Hepatocyte (in vitro differentiated cells): ENCODE measurements at regions not wholly inside any gene's neighbourhood (a gene's known extent, or its start where the extent isn't known, plus 50 kb on each side); places are given as distances from the start of the nearest gene placed in this dataset.

Experiments
- DNase-seq: peaks from one replicate; pipeline ENCODE4 v3.0.0-alpha.2; 2016; ENCODE audit warnings: low spot score
- H2AFZ ChIP-seq: fragments of 200-600 bp; sonication (generic); 2 replicates; pipeline ENCODE4 v1.6.0; 2016; ENCODE audit warnings: antibody characterized with exemption, mild to moderate bottlenecking
- H3K27ac ChIP-seq: fragments of 200-600 bp; sonication (generic); 2 replicates; pipeline ENCODE4 v1.5.1; 2016; ENCODE audit warnings: mild to moderate bottlenecking
- H3K27me3 ChIP-seq: fragments of 200-600 bp; sonication (generic); 2 replicates; pipeline ENCODE4 v1.6.1; 2016
- H3K36me3 ChIP-seq: fragments of 200-600 bp; sonication (generic); replicated peaks from 2 replicates; pipeline ENCODE4 v1.5.1; 2016; ENCODE audit warnings: low read depth; ENCODE audit not compliant: insufficient read depth
- H3K4me1 ChIP-seq: fragments of 200-600 bp; sonication (generic); 2 replicates; pipeline ENCODE4 v1.5.1; 2016; ENCODE audit warnings: mild to moderate bottlenecking, moderate library complexity; ENCODE audit not compliant: insufficient read depth
- H3K4me2 ChIP-seq: fragments of 200-600 bp; sonication (generic); 2 replicates; pipeline ENCODE4 v1.6.0; 2016
- H3K4me3 ChIP-seq: fragments of 200-600 bp; sonication (generic); 2 replicates; pipeline ENCODE4 v1.5.1; 2016; ENCODE audit warnings: mild to moderate bottlenecking
- H3K79me2 ChIP-seq: fragments of 200-600 bp; sonication (generic); 2 replicates; pipeline ENCODE4 v1.6.0; 2017; ENCODE audit warnings: mild to moderate bottlenecking
- H3K9me2 ChIP-seq: fragments of 200-600 bp; sonication (generic); replicated peaks from 2 replicates; pipeline ENCODE4 v1.6.0; 2017; ENCODE audit warnings: mild to moderate bottlenecking; ENCODE audit not compliant: insufficient read depth
- H3K9me3 ChIP-seq: fragments of 200-600 bp; sonication (generic); 2 replicates; pipeline ENCODE4 v1.5.1; 2016; ENCODE audit warnings: low read depth, mild to moderate bottlenecking
- H4K20me1 ChIP-seq: fragments of 200-600 bp; sonication (generic); 2 replicates; pipeline ENCODE4 v1.6.0; 2016; ENCODE audit warnings: mild to moderate bottlenecking; ENCODE audit not compliant: insufficient read depth, poor library complexity, severe bottlenecking
- CTCF ChIP-seq: fragments of 200-600 bp; sonication (generic); IDR thresholded peaks from 2 replicates; pipeline ENCODE4 v1.5.1; 2016; ENCODE audit warnings: antibody characterized with exemption, mild to moderate bottlenecking; ENCODE audit not compliant: poor library complexity
- EZH2 ChIP-seq: fragments of 200-600 bp; sonication (generic); IDR thresholded peaks from 2 replicates; pipeline ENCODE4 v1.6.1; 2016; ENCODE audit warnings: antibody characterized with exemption, mild to moderate bottlenecking, borderline replicate concordance
- EZH2phosphoT487 ChIP-seq: fragments of 200-600 bp; sonication (generic); IDR thresholded peaks from one replicate; pipeline ENCODE4 v1.6.1; 2018; ENCODE audit warnings: antibody characterized with exemption, mild to moderate bottlenecking, low read depth, moderate library complexity; ENCODE audit not compliant: unreplicated experiment, severe bottlenecking
- WGBS: methylation state at CpG from one replicate; pipeline ENCODE4 v1.1.6; 2016; ENCODE audit warnings: low lambda C conversion rate; ENCODE audit errors: missing lambda C conversion rate; 5-methylcytosine and 5-hydroxymethylcytosine counted together

- WGBS, result 48% methylated on average over 11 of the region's 11 CpGs
- no peak overlapping the region for H3K4me2 ChIP-seq
Observed at GRCh38 chr6:41413250-41413649, 77.8 kb downstream of the NCR2 start.

GRCh38 chr6:41416501-41416837 is 81.1 kb downstream of the NCR2 start:
- no peaks in the 10 kb centered on the region for H4K20me1 ChIP-seq
- H3K9me2 ChIP-seq, result no peaks in the 10 kb centered on the region
- H3K27ac ChIP-seq, result no peak overlapping the region
- no peaks in the 10 kb centered on the region for H3K4me1 ChIP-seq
- H3K4me2 ChIP-seq, result no peak overlapping the region
- H3K27me3 ChIP-seq, result peaks cover 62% of the 10 kb centered on the region
- no peaks in the 10 kb centered on the region for H3K9me3 ChIP-seq
- no peaks in the 10 kb centered on the region for H3K79me2 ChIP-seq
- no peaks in the 10 kb centered on the region for H3K36me3 ChIP-seq
- TF ChIP-seq EZH2 (no peak), EZH2phosphoT487 (no peak), CTCF (no peak)
- H2AFZ ChIP-seq, result no peak overlapping the region
- 48% methylated on average over 6 of the region's 6 CpGs for WGBS
- H3K4me3 ChIP-seq, result no peak overlapping the region
- no peak for DNase-seq

More at GRCh38 chr6:41413250-41413649, 77.8 kb downstream of the NCR2 start:
- peaks cover 3% of the 10 kb centered on the region for H3K4me1 ChIP-seq
- H4K20me1 ChIP-seq, result no peaks in the 10 kb centered on the region
- H2AFZ ChIP-seq, result no peak overlapping the region
- no peaks in the 10 kb centered on the region for H3K9me2 ChIP-seq
- H3K36me3 ChIP-seq, result no peaks in the 10 kb centered on the region
- no peaks in the 10 kb centered on the region for H3K9me3 ChIP-seq
- peaks cover 93% of the 10 kb centered on the region for H3K27me3 ChIP-seq
- no peak overlapping the region for H3K27ac ChIP-seq
- H3K4me3 ChIP-seq, result no peak overlapping the region
- DNase-seq, result no peak
- no peaks in the 10 kb centered on the region for H3K79me2 ChIP-seq
- TF ChIP-seq EZH2 (no peak), EZH2phosphoT487 (no peak), CTCF (no peak)

- Histone ChIP-seq H3K4me2 (no peak overlapping the region), H3K27me3 (peaks cover 40% of the 10 kb centered on the region), H3K9me3 (no peaks in the 10 kb centered on the region), H3K4me3 (no peak overlapping the region), H3K36me3 (no peaks in the 10 kb centered on the region), H3K9me2 (no peaks in the 10 kb centered on the region), H3K27ac (no peak overlapping the region), H3K4me1 (no peaks in the 10 kb centered on the region), H2AFZ (no peak overlapping the region), H4K20me1 (no peaks in the 10 kb centered on the region), H3K79me2 (no peaks in the 10 kb centered on the region)
- no peak for TF ChIP-seq CTCF
- TF ChIP-seq EZH2, result no peak
- no peak for TF ChIP-seq EZH2phosphoT487
- no peak for DNase-seq
- WGBS, result 58% methylated on average over 2 of the region's 2 CpGs
Observed at GRCh38 chr6:41418741-41419140, 83.3 kb downstream of the NCR2 start.

- H3K4me3 ChIP-seq, result no peak overlapping the region
- H3K27ac ChIP-seq, result no peak overlapping the region
- no peaks in the 10 kb centered on the region for H3K36me3 ChIP-seq
- no peaks in the 10 kb centered on the region for H3K79me2 ChIP-seq
- TF ChIP-seq EZH2 (no peak), EZH2phosphoT487 (no peak), CTCF (no peak)
- H3K4me2 ChIP-seq, result no peak overlapping the region
- H4K20me1 ChIP-seq, result no peaks in the 10 kb centered on the region
- H3K27me3 ChIP-seq, result peaks cover 33% of the 10 kb centered on the region
- no peaks in the 10 kb centered on the region for H3K9me2 ChIP-seq
- no peaks in the 10 kb centered on the region for H3K9me3 ChIP-seq
- DNase-seq, result no peak
- peaks cover 4% of the 10 kb centered on the region for H3K4me1 ChIP-seq
- H2AFZ ChIP-seq, result no peak overlapping the region
- 88% methylated on average over 3 of the region's 3 CpGs for WGBS
Observed at GRCh38 chr6:41419385-41419784, 84.0 kb downstream of the NCR2 start.
